ENCODE measurements at regions not wholly inside any gene's neighbourhood (a gene's known extent, or its start where the extent isn't known, plus 50 kb on each side); places are given as distances from the start of the nearest gene placed in this dataset.
"Not testable (repeated sequence)": the region's sequence is repeated elsewhere in the genome, so short reads cannot be mapped to it uniquely, and the experiment has no call there.

DNA sequence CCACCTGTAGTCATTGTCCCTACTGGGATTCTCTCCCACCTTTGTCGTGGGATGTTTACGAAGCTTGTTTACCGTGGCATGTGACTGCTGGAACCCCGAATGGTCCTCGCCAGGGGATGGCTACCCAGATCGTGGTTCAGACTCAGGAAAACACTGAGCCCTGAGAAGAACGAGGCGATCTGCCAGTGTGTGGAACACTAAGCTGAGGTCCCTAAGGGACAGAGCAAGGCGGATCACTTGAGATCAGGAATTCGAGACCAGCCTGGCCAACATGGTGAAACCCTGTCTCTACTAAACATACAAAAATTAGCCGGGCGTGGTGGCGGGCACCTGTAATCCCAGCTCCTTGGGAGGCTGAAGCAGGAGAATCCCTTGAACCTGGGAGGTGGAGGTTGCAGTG is 70.7 kb downstream of the DIO3 start:
- not testable (repeated sequence) for TF ChIP-seq POLR2AphosphoS5, CTCF (IDR thresholded peaks at IDR 0.05)

Data from esophagus muscularis mucosa (tissue), 3 donors.